Adrenal gland (tissue), 9 donors: ENCODE measurements at regions not wholly inside any gene's neighbourhood (a gene's known extent, or its start where the extent isn't known, plus 50 kb on each side); places are given as distances from the start of the nearest gene placed in this dataset.

ENCODE experiments used
- DNase-seq, 7 donors: peaks; one replicate each; pipeline ENCODE4 v3.0.0-alpha.2; 2019 to 2020
- H3K27ac ChIP-seq, 5 donors: fragments of 200-600 bp; sonication (generic) in 4 of 5; 1 replicate in 3 of 5; 2 replicates in 2 of 5; pipeline versions ENCODE4 v1.5.1 to v1.8.0; 2016 to 2020; ENCODE audit warnings: mild to moderate bottlenecking in 1 of 5
- H3K27me3 ChIP-seq: fragments of 200-600 bp; 2 replicates; pipeline ENCODE4 v1.8.0; 2021
- H3K36me3 ChIP-seq, 2 donors: fragments of 200-600 bp; replicated peaks in 1 of 2; 1 replicate in 1 of 2; 2 replicates in 1 of 2; pipeline versions ENCODE4 v1.5.1 to v1.8.0; 2018 to 2022
- H3K4me1 ChIP-seq, 2 donors: fragments of 200-600 bp; replicated peaks in 1 of 2; 1 replicate in 1 of 2; 2 replicates in 1 of 2; pipeline versions ENCODE4 v1.5.1 to v1.8.0; 2018 to 2021
- H3K4me3 ChIP-seq, 4 donors: fragments of 200-600 bp; sonication (generic) in 3 of 4; one replicate each; pipeline ENCODE4 v1.5.1; 2016 to 2018
- H3K9me3 ChIP-seq, 3 donors: fragments of 200-600 bp; sonication (generic) in 1 of 3; replicated peaks in 1 of 3; 1 replicate in 2 of 3; 2 replicates in 1 of 3; pipeline versions ENCODE4 v1.5.1 to v1.8.0; 2016 to 2021
- POLR2A ChIP-seq, 2 donors: fragments of 450-650 bp; IDR thresholded peaks; one replicate each; pipeline ENCODE4 v1.6.1; 2017; ENCODE audit warnings: antibody characterized with exemption in 2 of 2, mild to moderate bottlenecking in 2 of 2, moderate library complexity in 1 of 2
- WGBS, 4 donors: extraction: QIAGEN DNeasy Blood & Tissue Kit in 2 of 4; methylation state at CpG; one replicate each; pipeline versions ENCODE4 v1.1.5 to v1.1.7; 2013 to 2017; 5-methylcytosine and 5-hydroxymethylcytosine counted together
- intact Hi-C, 2 donors: fragments of 100-400 bp; cut with DNase I; formaldehyde crosslinking; loops; one replicate each; pipeline versions ENCODE4 v1.14.1 to v1.15.0; 2022 to 2023
- TF ChIP-seq, protein P1 (sequence below), 6 experiments: fragments of 450-650 bp in 4 of 6; fragments of 200-600 bp in 2 of 6; sonication (generic) in 1 of 6; IDR thresholded peaks; 1 replicate in 5 of 6; 2 replicates in 1 of 6; pipeline versions ENCODE4 v1.5.1 to v1.8.0; 2016 to 2021; ENCODE audit warnings: antibody characterized with exemption in 6 of 6, mild to moderate bottlenecking in 2 of 6, moderate library complexity in 1 of 6
- donor health status: healthy with polysubstance abuse.
- donor health status: Bipolar disorder and iron deficiency.
- donor health status: DM: yes; HTN: yes; CAD: no.
- donor health status: DM: no; HTN: no; CAD: no.
- donor health status: DM: no; HTN: no; CAD: no.

DNA sequence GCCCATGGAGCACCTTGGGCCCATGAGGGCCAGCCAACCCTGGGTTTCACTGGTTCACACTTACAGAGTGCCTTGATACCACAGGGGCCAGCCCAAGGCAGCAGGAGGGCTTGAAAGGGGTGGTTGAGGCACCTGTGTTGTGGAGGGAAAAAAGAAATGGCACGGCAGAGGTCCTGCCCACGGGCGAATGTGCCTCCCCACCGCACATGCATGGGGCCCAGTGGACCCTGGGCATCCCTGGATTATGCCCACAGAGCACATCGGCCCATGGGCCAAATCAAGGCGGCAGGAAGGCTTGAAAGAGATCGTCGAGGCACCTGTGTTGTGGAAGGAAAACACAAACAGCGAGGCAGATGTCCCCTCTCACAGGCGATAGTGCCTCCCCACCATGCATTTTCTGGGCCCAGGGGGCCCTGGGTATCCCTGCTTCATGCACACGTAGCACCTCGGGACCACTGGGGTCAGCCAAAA, 378.1 kb downstream of the ALG10 start:
- H3K4me3 ChIP-seq, result no peak overlapping the region
- no peak overlapping the region for H3K27ac ChIP-seq
- TF ChIP-seq, protein P1, sequence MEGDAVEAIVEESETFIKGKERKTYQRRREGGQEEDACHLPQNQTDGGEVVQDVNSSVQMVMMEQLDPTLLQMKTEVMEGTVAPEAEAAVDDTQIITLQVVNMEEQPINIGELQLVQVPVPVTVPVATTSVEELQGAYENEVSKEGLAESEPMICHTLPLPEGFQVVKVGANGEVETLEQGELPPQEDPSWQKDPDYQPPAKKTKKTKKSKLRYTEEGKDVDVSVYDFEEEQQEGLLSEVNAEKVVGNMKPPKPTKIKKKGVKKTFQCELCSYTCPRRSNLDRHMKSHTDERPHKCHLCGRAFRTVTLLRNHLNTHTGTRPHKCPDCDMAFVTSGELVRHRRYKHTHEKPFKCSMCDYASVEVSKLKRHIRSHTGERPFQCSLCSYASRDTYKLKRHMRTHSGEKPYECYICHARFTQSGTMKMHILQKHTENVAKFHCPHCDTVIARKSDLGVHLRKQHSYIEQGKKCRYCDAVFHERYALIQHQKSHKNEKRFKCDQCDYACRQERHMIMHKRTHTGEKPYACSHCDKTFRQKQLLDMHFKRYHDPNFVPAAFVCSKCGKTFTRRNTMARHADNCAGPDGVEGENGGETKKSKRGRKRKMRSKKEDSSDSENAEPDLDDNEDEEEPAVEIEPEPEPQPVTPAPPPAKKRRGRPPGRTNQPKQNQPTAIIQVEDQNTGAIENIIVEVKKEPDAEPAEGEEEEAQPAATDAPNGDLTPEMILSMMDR (IDR thresholded peaks at IDR 0.05), result no peak
- TF ChIP-seq POLR2A (IDR thresholded peaks at IDR 0.05), result no peak
- peak in 4 of 7 donors; percentile 3 to 18 (median 8) for DNase-seq
- H3K36me3 ChIP-seq, result no peaks in the 10 kb centered on the region
- no peaks in the 10 kb centered on the region for H3K9me3 ChIP-seq
- intact Hi-C loops, result no loop called here
- WGBS, 4 donors, result 65 to 75% (median 70%) methylated on average over 7 to 12 of the region's 12 CpGs
- H3K4me1 ChIP-seq, result no peaks in the 10 kb centered on the region
- no peaks in the 10 kb centered on the region for H3K27me3 ChIP-seq

DNA sequence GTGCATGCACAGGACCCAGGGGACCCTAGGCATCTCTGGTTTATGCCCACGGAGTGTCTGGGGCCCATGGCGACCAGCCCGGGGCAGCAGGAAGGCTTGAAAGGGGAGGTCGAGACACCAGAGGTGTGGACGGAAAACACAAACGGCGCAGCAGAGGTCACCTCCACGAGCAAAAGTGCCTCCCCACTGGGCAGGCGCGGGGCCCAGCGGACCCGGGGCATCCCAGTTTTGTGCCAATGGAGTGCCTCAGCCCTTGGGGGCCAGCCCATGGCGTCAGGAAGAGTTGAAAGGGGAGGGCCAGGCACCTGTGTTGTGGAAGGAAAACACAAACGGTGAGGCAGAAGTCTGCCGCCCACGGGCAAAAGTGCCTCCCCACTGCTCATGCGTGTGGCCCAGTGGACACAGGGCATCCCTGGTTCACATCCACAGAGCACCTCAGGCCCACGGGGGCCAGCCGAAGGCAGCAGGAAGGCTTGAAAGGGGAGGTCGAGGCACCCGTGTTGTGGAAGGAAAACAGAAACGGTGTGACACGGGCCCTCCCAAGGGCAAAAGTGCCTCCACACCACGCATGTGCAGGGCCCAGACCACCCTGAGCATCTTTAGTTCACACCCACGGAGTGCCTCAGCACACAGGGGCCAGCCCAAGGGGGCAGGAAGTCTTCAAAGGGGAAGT, 378.8 kb downstream of the ALG10 start:
- no peaks in the 10 kb centered on the region for H3K36me3 ChIP-seq
- intact Hi-C loops, result no loop called here
- no peak overlapping the region for H3K4me3 ChIP-seq
- no peaks in the 10 kb centered on the region for H3K27me3 ChIP-seq
- WGBS, 4 donors, result 63 to 67% (median 66%) methylated on average over 18 to 25 of the region's 25 CpGs
- H3K4me1 ChIP-seq, result no peaks in the 10 kb centered on the region
- peak in 6 of 7 donors; percentile 2 to 10 (median 6) for DNase-seq
- TF ChIP-seq POLR2A (IDR thresholded peaks at IDR 0.05), result no peak
- TF ChIP-seq, protein P1 (IDR thresholded peaks at IDR 0.05), result no peak
- H3K9me3 ChIP-seq, result no peaks in the 10 kb centered on the region
- H3K27ac ChIP-seq, result no peak overlapping the region

DNA sequence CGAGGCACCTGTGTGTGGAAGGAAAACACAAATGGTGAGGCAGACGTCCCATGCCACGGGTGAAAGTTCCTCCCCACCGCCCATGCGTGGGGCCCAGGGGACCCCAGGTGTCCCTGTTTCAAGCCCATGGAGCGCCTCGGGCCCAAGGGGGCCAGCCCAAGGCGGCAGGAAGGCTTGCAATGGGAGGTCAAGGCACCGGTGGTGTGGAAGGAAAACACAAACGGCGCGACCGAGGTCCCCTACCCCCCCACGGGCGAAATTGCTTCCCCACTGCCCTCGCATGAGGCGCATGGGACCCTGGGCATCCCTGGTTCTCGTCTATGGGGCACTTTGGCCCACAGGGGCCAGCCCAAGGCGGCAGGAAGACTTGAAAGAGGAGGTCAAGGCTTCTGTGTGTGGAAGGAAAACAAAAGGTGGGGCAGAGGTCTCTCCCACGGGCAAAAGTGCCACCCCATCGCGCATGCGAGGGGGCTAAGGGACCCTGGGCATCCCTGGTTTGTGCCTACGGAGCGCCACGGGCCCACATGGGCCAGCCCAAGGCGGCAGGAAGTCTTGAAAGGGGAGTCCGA, 379.4 kb downstream of the ALG10 start:
- intact Hi-C loops, result no loop called here
- 39 to 50% (median 48%) methylated on average over 15 to 28 of the region's 28 CpGs for WGBS, 4 donors
- DNase-seq, result peak in 5 of 7 donors; percentile 2 to 28 (median 9)
- no peaks in the 10 kb centered on the region for H3K27me3 ChIP-seq
- H3K36me3 ChIP-seq, result no peaks in the 10 kb centered on the region
- H3K4me1 ChIP-seq, result no peaks in the 10 kb centered on the region
- no peak overlapping the region for H3K4me3 ChIP-seq
- TF ChIP-seq POLR2A (IDR thresholded peaks at IDR 0.05), result no peak
- TF ChIP-seq, protein P1 (IDR thresholded peaks at IDR 0.05), result no peak
- H3K9me3 ChIP-seq, result peaks cover 0 to 4% (median 0%) of the 10 kb centered on the region in 3 donors
- no peak overlapping the region for H3K27ac ChIP-seq

DNA sequence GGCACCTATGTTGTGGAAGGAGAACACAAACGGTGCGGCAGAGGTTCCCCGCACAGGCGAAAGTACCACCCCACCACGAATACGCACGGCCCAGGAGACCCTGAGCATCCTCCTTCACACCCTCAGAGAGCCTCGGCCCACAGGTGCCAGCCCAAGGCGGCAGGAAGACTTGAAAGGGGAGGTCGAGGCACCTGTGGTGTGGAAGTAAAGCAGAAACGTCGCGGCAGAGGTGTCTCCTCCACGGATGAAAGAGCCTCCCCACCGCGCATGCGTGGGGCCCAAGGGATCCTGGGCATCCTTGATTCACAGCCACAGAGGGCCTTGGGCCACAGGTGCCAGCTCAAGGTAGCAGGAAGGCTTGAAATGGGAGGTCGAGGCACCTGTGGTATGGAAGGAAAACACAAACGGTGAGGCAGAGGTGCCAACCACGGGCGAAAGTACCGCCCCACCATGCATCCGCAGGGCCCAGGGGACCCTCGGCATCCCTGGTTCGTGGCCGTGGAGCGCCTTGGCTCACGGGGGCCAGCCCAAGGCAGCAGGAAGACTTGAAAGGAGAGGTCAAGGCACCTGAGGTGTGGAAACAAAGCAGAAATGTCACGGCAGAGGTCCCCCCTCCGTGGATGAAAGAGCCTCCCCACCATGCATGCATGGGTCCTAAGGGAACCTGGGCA, 380.1 kb downstream of the ALG10 start:
- Histone ChIP-seq H3K4me1 (no peaks in the 10 kb centered on the region), H3K27ac (no peak overlapping the region), H3K4me3 (no peak overlapping the region), H3K36me3 (no peaks in the 10 kb centered on the region), H3K27me3 (no peaks in the 10 kb centered on the region), H3K9me3 (peaks cover 0 to 10% (median 0%) of the 10 kb centered on the region in 3 donors)
- 59 to 74% (median 66%) methylated on average over 25 to 30 of the region's 30 CpGs for WGBS, 4 donors
- intact Hi-C loops, result no loop called here
- TF ChIP-seq, protein P1 (IDR thresholded peaks at IDR 0.05), result no peak
- TF ChIP-seq POLR2A (IDR thresholded peaks at IDR 0.05), result no peak
- peak in 5 of 7 donors; percentile 1 to 27 (median 6) for DNase-seq
